ENCODE measurements at regions not wholly inside any gene's neighbourhood (a gene's known extent, or its start where the extent isn't known, plus 50 kb on each side); places are given as distances from the start of the nearest gene placed in this dataset.

GRCh38 chr3:107892955-107893624, 197.7 kb downstream of the CD47 start:
- DNase-seq = no peak

DNA sequence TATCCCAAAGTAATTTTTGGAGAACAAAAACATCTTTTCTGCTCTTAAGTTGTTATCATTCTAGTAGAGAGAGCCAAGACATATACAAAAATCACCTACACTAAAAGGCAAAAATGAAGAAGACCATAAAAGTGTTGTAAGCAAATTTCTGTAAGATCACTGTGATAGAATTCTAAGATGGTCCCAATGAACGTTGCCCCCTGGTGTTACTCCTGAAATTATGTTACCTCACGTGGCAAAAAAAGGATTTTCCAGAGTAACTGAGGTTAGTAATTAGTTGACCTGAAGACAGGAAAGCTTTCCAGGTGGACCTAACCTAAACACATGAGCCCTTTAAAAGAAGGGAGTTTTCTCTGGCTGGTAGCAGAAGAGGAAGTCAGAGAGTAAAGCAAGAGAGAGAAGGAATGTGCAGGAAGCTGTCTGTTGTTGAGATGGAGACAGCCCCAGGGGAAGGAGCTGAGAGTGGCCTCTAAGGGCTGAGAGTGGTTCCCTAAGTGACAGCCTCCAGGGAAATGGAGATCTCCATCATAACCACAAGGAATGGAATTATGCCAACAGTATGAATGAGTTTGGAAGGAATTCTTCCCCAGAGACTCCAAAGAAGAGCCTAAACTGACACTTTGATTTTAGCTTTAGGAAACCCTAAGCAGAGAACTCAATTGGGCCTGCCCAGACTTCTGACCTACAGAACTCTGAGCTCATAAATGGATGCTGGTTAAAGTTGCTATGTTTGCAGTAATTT, 205.9 kb downstream of the CD47 start:
- no peak for DNase-seq

- DNase-seq = no peak
Observed at GRCh38 chr3:107884028-107884427, 206.8 kb downstream of the CD47 start.

GRCh38 chr3:107882881-107883280, 207.9 kb downstream of the CD47 start:
- no peak for DNase-seq

DNA sequence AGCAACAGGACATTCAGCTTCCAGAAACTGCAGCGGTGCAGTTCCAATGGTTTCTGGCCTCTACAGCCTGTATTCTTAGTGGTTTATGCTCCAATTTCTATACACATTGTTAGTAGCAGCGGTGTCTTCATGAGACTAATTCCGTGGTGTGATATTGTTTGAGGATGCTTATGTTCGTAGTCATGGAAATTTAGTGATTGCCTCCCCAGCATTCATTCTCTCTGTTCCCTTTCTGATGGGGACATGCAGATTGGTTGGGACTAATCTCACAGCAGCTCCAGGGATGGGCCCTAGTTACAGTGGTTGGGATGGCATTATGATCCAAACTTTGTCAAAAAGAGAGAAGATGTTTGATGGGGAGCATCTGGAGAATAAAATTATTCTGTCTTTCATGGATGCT, 208.6 kb downstream of the CD47 start:
- DNase-seq = no peak

DNA sequence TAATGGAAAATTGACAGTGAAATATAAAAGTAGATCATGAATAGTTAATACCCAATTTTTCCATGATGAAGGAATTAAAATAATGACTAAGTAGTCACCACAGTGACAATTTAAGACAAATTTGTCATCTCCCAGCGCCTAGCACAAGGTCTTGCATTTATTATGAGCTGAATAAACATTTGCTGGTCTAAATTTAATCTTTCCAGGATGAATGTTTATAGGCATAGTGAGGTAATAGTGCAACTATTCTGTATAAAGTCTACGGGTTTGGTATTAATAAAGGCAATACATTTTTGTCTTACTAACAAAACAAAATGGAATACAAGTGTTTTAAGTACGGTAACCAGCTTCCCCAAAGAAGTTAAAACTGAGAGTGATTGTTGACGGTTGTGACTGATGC, 209.3 kb downstream of the CD47 start:
- DNase-seq = no peak

GRCh38 chr3:107880702-107881101, 210.1 kb downstream of the CD47 start:
- DNase-seq = no peak

DNA sequence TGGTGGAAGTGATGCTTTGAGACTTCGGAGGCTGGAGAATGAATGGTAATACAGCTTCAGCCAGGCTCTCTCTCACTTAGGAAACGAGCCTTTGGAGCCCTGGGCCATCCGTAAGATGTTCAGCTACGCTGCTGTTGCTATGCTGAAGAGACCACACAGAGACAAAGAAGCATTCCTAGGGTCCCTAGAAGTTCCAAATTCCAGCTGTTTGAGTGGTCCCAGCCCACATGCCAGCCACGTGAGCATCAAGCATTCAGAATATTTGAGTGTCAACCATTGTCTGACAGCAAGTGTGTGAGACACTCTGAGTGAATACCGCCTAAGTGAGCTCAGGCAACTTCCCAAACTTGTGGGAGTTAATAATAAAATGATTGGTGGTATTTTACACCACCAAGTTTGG, 212.9 kb downstream of the CD47 start:
- no peak for DNase-seq

- no peak for DNase-seq
Observed at GRCh38 chr3:107870943-107871638, 219.7 kb downstream of the CD47 start.

DNA sequence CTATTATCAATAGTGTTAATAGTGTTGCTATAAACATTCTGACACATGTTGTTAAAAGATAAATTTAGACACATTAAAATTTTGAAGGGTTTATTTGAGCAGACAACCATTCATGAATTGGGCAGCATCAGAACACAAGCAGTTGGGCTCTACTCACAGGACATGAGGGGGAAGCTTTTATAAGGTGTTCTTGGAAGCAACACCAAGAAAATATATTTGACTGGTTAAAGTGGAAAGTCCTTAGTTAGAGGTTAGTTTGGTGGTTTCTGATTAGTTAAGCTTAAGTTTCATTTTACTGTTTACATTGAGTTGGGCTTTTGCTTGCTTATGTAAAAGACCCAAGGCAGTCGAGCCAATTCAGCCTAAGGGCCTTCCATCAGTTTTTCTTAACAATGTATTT, 220.7 kb downstream of the CD47 start:
- DNase-seq = no peak

DNA sequence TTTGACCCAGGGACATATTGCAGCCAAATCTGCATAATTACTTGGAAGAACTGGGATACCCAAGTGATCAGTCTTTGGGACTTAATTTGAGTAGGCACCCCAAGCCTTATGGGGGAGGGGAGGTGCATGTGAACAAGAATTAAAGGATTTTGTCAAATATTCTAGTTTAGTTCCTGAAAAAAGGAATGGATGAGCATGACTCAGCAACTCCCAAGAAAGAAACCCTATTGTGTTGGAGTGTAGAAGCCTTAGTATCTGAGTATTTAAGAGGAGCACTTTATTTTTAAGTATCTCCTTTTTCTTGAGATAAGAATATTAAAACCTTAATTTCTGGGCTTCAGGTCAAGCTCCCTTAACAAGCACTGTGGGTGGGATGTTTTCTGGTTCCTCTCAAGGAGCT, 222.4 kb downstream of the CD47 start:
- no peak for DNase-seq

DNA sequence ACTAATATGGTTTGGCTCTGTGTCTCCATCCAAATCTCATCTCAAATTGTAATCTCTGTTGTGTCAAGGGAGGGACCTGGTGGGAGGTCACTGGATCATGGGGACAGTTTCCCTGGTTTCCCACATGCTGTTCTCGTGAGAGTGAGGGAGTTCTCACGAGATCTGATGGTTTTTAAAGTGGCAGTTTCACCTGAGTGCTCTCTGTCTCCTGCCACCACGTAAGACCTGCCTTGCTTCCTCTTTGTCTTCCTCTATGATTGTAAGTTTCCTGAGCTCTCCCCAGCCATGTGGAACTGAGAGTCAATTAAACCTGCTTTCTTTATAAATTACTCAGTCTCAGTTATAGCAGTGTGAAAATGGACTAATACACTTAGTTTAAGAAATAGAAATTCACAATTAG, 228.9 kb downstream of the CD47 start:
- no peak for DNase-seq

DNA sequence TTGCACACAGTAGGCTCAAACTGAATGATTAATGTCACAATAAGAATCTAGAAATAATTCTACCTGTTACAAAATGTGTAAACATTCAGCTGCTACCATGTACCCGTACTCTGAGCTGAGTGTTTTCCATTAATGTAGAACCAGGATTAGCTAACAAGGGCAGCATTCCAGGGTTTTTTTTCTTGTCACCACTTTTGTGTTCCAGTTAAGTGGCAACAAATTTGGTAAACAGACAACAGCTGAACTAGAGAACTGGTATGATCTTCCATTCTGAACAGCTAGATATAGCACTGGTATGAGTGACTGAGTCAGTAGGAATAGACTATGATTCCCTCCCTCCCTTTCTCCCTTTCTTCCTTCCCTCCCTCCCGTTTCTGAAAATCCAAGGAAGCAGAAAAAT, 229.4 kb downstream of the CD47 start:
- no peak for DNase-seq

All from NCI-H2029 treated with DMSO at 0.1 percent for 48 hours (cell line).